ENCODE measurements at regions not wholly inside any gene's neighbourhood (a gene's known extent, or its start where the extent isn't known, plus 50 kb on each side); places are given as distances from the start of the nearest gene placed in this dataset.
"Not testable (repeated sequence)": the region's sequence is repeated elsewhere in the genome, so short reads cannot be mapped to it uniquely, and the experiment has no call there.

DNA sequence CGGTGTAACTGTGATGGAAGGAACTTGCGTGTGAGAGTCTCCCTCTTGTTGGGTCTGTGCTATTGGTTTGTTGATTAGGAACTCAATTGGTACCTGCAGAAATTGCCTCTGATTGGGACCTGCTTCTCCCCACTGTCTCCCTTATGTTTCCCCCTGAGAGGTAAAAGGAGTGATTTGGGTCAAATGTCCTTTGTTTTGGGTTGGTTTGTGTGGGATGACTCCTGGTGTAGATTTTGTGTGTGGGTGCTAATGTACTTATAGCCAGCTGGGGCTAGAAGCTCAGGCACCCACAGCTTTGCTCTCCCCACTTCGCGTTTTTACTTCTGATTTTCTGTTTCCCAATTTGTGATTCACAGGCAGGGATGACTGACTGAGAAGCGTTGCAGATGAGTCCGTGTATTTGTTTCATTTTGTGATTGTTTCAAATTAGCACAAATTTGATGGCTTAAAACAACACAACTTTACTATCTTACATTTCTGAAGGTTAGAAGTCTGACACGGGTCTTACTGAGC, 79.1 kb downstream of the UTRN start:
- no peak for TF ChIP-seq JUND (IDR thresholded peaks at IDR 0.05; ENCODE audit: low read depth)
- in situ Hi-C loops (cut with HindIII; ENCODE audit: low pct_unique_long_range_greater_than_20kb, low sequenced_read_pairs) = no loop called here

DNA sequence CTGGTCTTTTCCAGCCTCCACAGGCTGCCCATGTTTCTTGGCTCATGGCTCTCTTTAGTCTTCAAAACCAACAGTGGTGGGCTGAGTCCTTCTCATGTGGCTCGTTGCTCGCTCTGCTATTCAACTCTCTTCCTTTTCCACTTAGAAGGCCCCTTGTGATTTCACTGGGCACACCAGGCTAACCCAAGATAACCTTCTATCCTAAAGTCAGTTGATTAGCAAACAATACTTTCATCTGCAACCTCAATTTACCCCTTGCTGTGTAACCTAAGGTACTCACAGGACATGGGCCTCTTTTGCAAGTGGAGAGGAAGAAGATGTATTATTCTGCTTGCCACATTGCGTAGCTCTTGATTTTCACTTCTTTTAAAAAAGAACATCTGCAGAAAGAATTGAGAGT, 79.6 kb downstream of the UTRN start:
- no peak for DNase-seq (ENCODE audit: low read depth in 1 of 2, low spot score in 1 of 2)
- TF ChIP-seq JUND (IDR thresholded peaks at IDR 0.05; ENCODE audit: low read depth) = no peak
- in situ Hi-C loops (cut with HindIII; ENCODE audit: low pct_unique_long_range_greater_than_20kb, low sequenced_read_pairs) = no loop called here

More for the DNA sequence above, 79.1 kb downstream of the UTRN start:
- DNase-seq (ENCODE audit: low read depth in 1 of 2, low spot score in 1 of 2) = no peak

DNA sequence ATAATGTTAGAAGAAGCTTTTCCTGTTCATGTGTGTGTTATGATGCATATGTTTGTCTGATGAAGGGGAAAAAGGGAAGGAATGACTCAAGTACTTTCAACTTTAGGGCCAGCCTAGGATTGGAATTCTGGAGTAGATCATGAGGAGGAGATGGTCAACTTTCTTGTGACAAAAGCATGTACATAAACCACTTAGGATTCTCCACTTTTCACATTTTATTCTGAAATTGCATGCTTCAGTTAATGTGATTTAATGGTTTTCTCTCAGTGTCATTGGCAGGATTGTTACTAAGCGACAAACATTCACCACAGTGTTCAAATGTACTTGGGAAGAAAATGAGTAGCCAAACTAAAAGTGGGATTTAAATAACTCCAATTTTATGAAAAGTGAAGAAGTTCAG, 80.1 kb downstream of the UTRN start:
- no peak for DNase-seq (ENCODE audit: low read depth in 1 of 2, low spot score in 1 of 2)
- in situ Hi-C loops (cut with HindIII; ENCODE audit: low pct_unique_long_range_greater_than_20kb, low sequenced_read_pairs) = no loop called here
- TF ChIP-seq JUND (IDR thresholded peaks at IDR 0.05; ENCODE audit: low read depth) = no peak

DNA sequence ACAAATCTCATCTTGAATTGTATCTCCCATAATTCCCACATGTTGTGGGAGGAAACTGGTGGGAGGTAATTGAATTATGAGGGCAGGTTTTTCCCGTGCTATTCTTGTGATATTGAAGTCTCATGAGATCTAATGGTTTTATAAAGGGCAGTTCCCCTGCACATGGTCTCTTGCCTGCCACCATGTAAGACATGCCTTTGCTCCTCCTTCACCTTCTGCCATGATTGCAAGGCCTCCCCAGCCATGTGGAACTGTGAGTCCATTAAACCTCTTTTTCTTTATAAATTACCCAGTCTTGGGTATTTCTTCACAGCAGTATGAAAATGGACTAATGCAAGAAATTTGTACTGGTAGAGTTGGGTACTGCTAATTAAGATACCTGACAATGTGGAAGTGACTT, 84.6 kb downstream of the UTRN start:
- DNase-seq (ENCODE audit: low read depth in 1 of 2, low spot score in 1 of 2); in situ Hi-C loops (cut with HindIII; ENCODE audit: low pct_unique_long_range_greater_than_20kb, low sequenced_read_pairs): not testable (repeated sequence)

DNA sequence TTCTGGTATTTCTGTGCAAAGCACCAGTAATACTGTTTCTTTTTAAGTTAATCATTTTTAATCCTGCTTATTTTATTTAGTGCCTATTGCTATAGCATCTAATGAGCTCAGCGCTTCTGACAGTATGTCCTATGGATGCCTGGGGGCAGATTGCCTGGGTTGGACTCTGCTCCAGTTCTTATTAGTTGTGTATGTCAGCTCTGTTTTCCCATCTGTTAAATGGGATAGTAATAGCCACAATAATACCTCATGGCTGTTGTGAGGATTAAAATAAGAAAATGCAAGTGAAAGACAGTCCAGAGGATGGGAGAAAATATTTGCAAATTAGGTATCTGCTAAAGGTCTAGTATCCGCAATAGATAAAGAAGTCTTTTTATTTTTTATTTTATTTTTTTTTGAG, 87.0 kb downstream of the UTRN start:
- in situ Hi-C loops (cut with HindIII; ENCODE audit: low pct_unique_long_range_greater_than_20kb, low sequenced_read_pairs) = no loop called here
- no peak for DNase-seq (ENCODE audit: low read depth in 1 of 2, low spot score in 1 of 2)
- TF ChIP-seq JUND (IDR thresholded peaks at IDR 0.05; ENCODE audit: low read depth) = no peak

DNA sequence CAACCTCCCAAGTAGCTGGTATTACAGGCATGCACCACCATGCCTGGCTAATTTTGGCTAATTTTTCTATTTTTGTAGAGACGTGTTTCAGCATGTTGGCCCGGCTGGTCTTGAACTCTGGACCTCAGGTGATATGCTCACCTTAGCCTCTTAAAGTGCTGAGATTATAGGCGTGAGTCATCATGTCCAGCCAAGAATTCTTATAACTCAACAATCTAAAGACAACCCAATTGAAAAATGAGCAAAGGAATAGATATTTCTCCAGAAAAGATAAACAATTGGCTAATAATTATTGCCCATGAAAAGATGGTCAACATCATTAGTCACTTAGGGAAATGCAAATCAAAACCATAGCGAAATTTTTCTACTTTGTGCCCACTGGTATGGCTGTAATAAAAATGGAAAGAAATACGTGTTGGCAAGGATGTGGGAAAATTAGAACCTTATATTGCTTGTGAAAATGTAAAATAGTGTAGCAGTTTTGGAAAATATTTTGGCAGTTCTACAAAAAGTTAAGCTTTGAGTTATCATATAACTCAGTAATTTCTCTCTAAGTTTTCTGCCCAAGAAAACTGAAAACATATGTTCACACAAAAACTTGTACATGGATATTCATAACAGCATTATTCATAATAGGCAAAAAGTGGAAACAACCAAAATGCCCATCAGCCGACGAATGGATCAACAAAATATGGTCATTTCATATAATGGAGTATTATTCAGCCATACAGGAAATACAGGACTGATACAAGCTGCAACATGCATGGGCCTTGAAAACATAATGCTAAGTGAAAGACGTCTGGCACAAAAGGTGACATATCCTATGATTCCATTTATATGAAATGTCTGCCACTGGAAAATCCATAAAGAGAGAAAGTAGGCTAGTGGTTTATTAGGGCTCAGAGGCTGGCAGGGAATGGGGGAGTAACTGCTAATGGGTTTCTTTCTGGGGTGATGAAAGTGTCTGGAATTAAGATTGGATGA, 87.8 kb downstream of the UTRN start:
- TF ChIP-seq JUND (IDR thresholded peaks at IDR 0.05; ENCODE audit: low read depth) = no peak
- in situ Hi-C loops (cut with HindIII; ENCODE audit: low pct_unique_long_range_greater_than_20kb, low sequenced_read_pairs) = no loop called here
- no peak for DNase-seq (ENCODE audit: low read depth in 1 of 2, low spot score in 1 of 2)

DNA sequence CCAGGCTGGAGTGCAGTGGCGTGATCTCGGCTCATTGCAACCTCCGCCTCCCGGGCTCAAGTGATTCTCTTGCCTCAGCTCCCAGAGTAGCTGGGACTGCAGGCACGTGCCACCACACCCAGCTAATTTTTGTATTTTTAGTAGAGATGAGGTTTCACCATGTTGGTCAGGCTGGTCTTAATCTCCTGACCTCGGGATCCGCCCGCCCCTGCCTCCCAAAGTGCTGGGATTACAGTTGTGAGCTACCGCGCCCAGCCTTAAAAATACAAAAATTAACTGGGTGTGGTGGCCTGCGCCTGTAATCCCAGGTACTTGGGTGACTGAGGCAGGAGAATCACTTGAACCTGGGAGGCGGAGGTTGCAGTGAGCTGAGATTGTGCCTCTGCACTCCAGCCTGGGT, 89.4 kb downstream of the UTRN start:
- DNase-seq (ENCODE audit: low read depth in 1 of 2, low spot score in 1 of 2); in situ Hi-C loops (cut with HindIII; ENCODE audit: low pct_unique_long_range_greater_than_20kb, low sequenced_read_pairs): not testable (repeated sequence)

DNA sequence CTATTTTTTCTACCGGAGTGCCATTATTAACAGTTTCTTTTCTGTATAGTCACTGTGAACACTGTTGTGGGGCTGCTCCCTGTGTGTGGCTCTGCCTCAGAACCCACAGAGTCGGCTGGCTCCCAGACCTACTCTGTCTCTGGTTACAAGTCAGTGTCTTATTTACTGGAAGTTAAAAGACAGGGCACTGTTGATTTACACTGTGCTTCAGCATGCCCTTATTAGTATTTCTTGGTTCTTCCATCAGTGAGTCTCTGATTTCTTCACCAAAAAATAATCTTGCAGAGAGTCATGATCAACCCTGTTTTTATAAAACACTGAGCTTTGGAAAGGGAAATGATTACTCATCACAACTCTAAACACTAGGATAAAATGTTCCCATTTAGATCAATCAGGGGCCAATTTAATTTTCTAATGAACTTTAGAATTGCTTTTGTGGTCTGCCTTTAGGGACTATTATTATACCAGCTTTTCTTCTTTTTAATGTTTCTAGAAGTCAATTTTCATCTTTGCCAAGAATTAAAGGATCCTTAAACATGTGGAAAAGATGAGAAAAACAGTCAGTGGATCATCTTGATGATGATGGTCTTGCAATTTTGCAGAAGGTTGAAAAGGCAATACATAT, 92.6 kb downstream of the UTRN start:
- in situ Hi-C loops (cut with HindIII; ENCODE audit: low pct_unique_long_range_greater_than_20kb, low sequenced_read_pairs) = no loop called here
- no peak for TF ChIP-seq JUND (IDR thresholded peaks at IDR 0.05; ENCODE audit: low read depth)
- no peak for DNase-seq (ENCODE audit: low read depth in 1 of 2, low spot score in 1 of 2)

DNA sequence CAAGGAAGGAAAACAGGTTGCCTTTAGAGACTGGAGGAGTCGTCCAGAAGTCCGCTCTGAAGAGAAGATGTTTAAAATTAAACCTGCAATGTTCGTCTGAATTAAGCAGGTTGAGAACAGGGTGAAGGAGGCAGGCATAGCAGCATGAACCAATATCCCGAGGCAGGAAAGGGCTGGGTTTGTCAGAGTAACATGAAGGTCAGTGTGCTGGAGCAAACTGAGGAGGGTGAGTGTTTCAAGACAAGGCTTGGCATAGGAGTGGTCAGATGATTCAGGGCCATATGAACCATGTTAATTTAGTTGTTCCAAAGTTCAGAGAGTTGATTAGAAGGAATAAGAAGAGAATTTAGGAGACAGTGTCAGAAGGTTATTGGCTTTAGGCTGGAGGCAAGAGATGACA, 93.3 kb downstream of the UTRN start:
- DNase-seq (ENCODE audit: low read depth in 1 of 2, low spot score in 1 of 2) = no peak
- in situ Hi-C loops (cut with HindIII; ENCODE audit: low pct_unique_long_range_greater_than_20kb, low sequenced_read_pairs) = no loop called here
- no peak for TF ChIP-seq JUND (IDR thresholded peaks at IDR 0.05; ENCODE audit: low read depth)

DNA sequence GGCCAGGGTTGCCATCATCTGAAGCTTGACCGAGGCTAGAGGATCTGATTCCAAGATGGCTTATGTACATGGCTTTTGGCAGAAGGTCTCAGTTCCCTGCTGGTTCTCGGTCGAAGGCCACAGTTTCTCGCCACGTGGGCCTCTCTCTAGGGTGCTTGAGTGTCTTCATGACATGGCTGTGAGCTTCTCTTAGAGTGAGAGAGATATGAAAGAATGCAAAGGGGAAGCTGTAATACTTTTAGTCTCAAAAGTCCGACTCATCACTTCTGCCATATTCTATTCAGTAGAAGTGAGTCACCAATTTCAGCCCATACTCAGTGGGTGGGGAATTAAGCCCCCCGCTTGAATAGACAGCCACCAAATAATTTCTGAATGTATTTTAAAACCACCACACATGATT, 94.2 kb downstream of the UTRN start:
- TF ChIP-seq JUND (IDR thresholded peaks at IDR 0.05; ENCODE audit: low read depth) = no peak
- no peak for DNase-seq (ENCODE audit: low read depth in 1 of 2, low spot score in 1 of 2)
- in situ Hi-C loops (cut with HindIII; ENCODE audit: low pct_unique_long_range_greater_than_20kb, low sequenced_read_pairs) = no loop called here

DNA sequence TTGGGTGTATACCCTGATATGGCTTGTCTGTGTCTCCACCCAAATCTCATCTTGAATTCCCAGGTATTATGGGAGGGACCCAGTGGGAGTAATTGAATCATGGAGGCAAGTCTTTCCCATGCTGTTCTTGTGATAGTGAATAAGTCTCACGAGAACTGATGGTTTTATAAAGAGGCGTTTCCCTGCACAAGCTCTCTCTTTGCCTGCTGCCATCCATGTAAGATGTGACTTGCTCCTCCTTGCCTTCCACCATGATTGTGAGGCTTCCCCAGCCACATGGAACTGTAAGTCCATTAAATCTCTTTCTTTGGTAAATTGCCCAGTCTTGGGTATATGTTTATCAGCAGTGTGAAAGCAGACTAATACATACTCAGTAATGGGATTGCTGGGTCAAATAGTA, 96.4 kb downstream of the UTRN start:
- DNase-seq (ENCODE audit: low read depth in 1 of 2, low spot score in 1 of 2); in situ Hi-C loops (cut with HindIII; ENCODE audit: low pct_unique_long_range_greater_than_20kb, low sequenced_read_pairs): not testable (repeated sequence)

DNA sequence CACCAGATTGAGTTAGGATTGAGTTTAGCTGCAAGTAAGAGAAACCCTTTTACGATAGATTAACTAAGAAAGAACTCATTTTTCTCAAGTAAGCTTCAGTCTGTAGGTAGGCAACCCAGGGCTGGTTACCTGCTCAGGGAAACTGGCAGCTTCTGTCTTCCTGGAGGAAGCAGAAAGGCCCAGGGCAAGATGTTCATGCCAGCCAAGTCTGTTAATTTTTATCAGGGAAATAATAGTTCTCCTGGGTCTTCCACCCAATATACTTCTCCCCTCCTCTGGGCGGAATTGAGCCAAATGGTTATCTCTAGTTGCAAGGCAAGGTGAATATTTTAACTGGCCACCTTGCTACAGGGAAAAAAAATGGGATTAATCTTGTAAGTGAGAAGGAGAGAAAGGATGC, 98.2 kb downstream of the UTRN start:
- in situ Hi-C loops (cut with HindIII; ENCODE audit: low pct_unique_long_range_greater_than_20kb, low sequenced_read_pairs) = no loop called here
- DNase-seq (ENCODE audit: low read depth in 1 of 2, low spot score in 1 of 2) = no peak
- no peak for TF ChIP-seq JUND (IDR thresholded peaks at IDR 0.05; ENCODE audit: low read depth)

DNA sequence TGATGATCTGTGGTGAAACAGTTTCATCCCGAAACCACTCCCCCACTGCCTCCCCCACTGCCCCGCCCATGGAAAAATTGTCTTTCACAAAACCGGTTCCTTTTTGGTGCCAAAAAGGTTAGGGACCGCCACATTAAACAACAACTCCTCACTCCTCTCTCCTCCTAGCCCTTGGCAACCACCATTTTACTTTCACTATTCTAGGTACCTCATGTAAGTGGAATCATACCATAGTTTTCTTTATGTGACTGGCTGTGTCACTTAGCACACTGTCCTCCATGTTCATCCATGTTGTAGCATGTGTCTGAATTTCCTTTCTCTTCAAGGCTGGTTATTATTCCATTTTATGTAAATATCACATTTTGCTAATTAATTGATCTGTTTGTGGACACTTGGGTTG, 99.3 kb downstream of the UTRN start:
- no peak for DNase-seq (ENCODE audit: low read depth in 1 of 2, low spot score in 1 of 2)
- no peak for TF ChIP-seq JUND (IDR thresholded peaks at IDR 0.05; ENCODE audit: low read depth)

DNA sequence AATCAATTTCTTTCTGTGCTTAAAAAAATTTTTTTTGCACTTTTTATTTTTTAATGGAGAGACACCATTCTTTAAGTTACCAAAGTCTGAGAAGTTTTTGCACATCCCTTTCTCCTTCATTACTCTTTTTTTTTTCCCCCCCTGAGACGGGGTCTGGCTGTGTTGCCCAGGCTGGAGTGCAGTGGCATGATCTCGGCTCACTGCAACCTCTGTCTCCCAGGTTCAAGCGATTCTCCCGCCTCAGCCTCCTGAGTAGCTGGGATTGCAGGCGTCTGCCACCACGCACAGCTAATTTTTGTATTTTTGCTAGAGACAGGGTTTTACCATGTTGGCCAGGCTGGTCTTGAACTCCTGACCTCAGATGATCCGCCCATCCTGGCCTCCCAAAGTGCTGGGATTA, 104.3 kb downstream of the UTRN start:
- DNase-seq (ENCODE audit: low read depth in 1 of 2, low spot score in 1 of 2); in situ Hi-C loops (cut with HindIII; ENCODE audit: low pct_unique_long_range_greater_than_20kb, low sequenced_read_pairs): not testable (repeated sequence)

More for the DNA sequence above, 99.3 kb downstream of the UTRN start:
- in situ Hi-C loops (cut with HindIII; ENCODE audit: low pct_unique_long_range_greater_than_20kb, low sequenced_read_pairs) = no loop called here

Data from T47D (cell line).